ENCODE measurements at regions not wholly inside any gene's neighbourhood (a gene's known extent, or its start where the extent isn't known, plus 50 kb on each side); places are given as distances from the start of the nearest gene placed in this dataset.
"Not testable (repeated sequence)": the region's sequence is repeated elsewhere in the genome, so short reads cannot be mapped to it uniquely, and the experiment has no call there.

GRCh38 chr4:12445711-12446235 is 1017.1 kb upstream of the HS3ST1 start:
- H3K27ac ChIP-seq = no peak overlapping the region
- ATAC-seq (no peak), DNase-seq (no peak)
- TF ChIP-seq POLR2A (IDR thresholded peaks at IDR 0.05) = no peak
- no peak for TF ChIP-seq CTCF (IDR thresholded peaks at IDR 0.05 in 4 of 5, conservative IDR thresholded peaks at IDR 0.05 in 1 of 5)
- H3K4me3 ChIP-seq = no peak overlapping the region
- no peaks in the 10 kb centered on the region for H3K36me3 ChIP-seq
- in situ Hi-C loops (cut with MboI; ENCODE audit: low sequenced_read_pairs in 4 of 4) = no loop called here
- no peaks in the 10 kb centered on the region for H3K27me3 ChIP-seq
- no peaks in the 10 kb centered on the region for H3K4me1 ChIP-seq
- H3K9me3 ChIP-seq = no peaks in the 10 kb centered on the region
- intact Hi-C loops (cut with DNase I; ENCODE audit: low total_unique reads) = no loop called here

GRCh38 chr4:12439633-12440305 is 1011.1 kb upstream of the HS3ST1 start:
- in situ Hi-C loops (cut with MboI; ENCODE audit: low sequenced_read_pairs in 4 of 4) = no loop called here
- no peaks in the 10 kb centered on the region for H3K36me3 ChIP-seq
- no peak overlapping the region for H3K27ac ChIP-seq
- no peaks in the 10 kb centered on the region for H3K4me1 ChIP-seq
- intact Hi-C loops (cut with DNase I; ENCODE audit: low total_unique reads) = no loop called here
- H3K4me3 ChIP-seq = no peak overlapping the region
- H3K27me3 ChIP-seq = no peaks in the 10 kb centered on the region
- H3K9me3 ChIP-seq = no peaks in the 10 kb centered on the region
- no peak for TF ChIP-seq CTCF (IDR thresholded peaks at IDR 0.05 in 4 of 5, conservative IDR thresholded peaks at IDR 0.05 in 1 of 5)
- no peak for TF ChIP-seq POLR2A (IDR thresholded peaks at IDR 0.05)
- no peak for ATAC-seq
- no peak for DNase-seq

GRCh38 chr4:12431259-12431658 is 1002.6 kb upstream of the HS3ST1 start:
- DNase-seq; in situ Hi-C loops (cut with MboI; ENCODE audit: low sequenced_read_pairs in 4 of 4); H3K27me3 ChIP-seq; H3K36me3 ChIP-seq; intact Hi-C loops (cut with DNase I; ENCODE audit: low total_unique reads); H3K4me3 ChIP-seq; ATAC-seq; H3K9me3 ChIP-seq; H3K4me1 ChIP-seq; H3K27ac ChIP-seq: not testable (repeated sequence)

- Histone ChIP-seq H3K4me1 (no peaks in the 10 kb centered on the region), H3K27me3 (no peaks in the 10 kb centered on the region), H3K36me3 (no peaks in the 10 kb centered on the region), H3K4me3 (no peak overlapping the region), H3K27ac (no peak overlapping the region), H3K9me3 (no peaks in the 10 kb centered on the region)
- in situ Hi-C loops (cut with MboI; ENCODE audit: low sequenced_read_pairs in 4 of 4) = no loop called here
- intact Hi-C loops (cut with DNase I; ENCODE audit: low total_unique reads) = no loop called here
- ATAC-seq (no peak), DNase-seq (no peak)
- TF ChIP-seq CTCF (IDR thresholded peaks at IDR 0.05 in 4 of 5, conservative IDR thresholded peaks at IDR 0.05 in 1 of 5) (no peak), POLR2A (IDR thresholded peaks at IDR 0.05) (no peak)
Observed at GRCh38 chr4:12421364-12421763, 992.7 kb upstream of the HS3ST1 start.

GRCh38 chr4:12416755-12417154 is 988.1 kb upstream of the HS3ST1 start:
- TF ChIP-seq POLR2A (IDR thresholded peaks at IDR 0.05) = no peak
- no peak for TF ChIP-seq CTCF (IDR thresholded peaks at IDR 0.05 in 4 of 5, conservative IDR thresholded peaks at IDR 0.05 in 1 of 5)
- Histone ChIP-seq H3K4me3 (no peak overlapping the region), H3K27me3 (no peaks in the 10 kb centered on the region), H3K27ac (no peak overlapping the region), H3K9me3 (no peaks in the 10 kb centered on the region), H3K36me3 (no peaks in the 10 kb centered on the region), H3K4me1 (no peaks in the 10 kb centered on the region)
- no peak for ATAC-seq
- in situ Hi-C loops (cut with MboI; ENCODE audit: low sequenced_read_pairs in 4 of 4) = no loop called here
- intact Hi-C loops (cut with DNase I; ENCODE audit: low total_unique reads) = no loop called here
- DNase-seq = no peak
